HepG2 (cell line): ENCODE measurements at regions not wholly inside any gene's neighbourhood (a gene's known extent, or its start where the extent isn't known, plus 50 kb on each side); places are given as distances from the start of the nearest gene placed in this dataset.

Source experiments
- ATAC-seq: fragments of 200-7000 bp; cut with Tn5 transposase; 3 replicates; pipeline ENCODE4 v1.9.1; 2020; ENCODE audit warnings: mild to moderate bottlenecking, moderate library complexity
- BruUV-seq: library from RNA; stranded (reverse); fragments of 400-500 nt; replicated peaks from 2 replicates; lab custom pipeline; 2021; lab: Mats Ljungman, UMichigan
- CTCF ChIA-PET: fragments of 300-600 bp; formaldehyde crosslinking; extraction: SDS; loops from one replicate; lab custom pipeline; 2021; ENCODE audit warnings: low total read pairs, inconsistent platforms, low intra/inter-chr PET ratio; lab: Yijun Ruan, JAX
- POLR2A ChIA-PET: fragments of 350-600 bp; sonication (Branson Sonifier 250); formaldehyde crosslinking; loops from one replicate; lab custom pipeline; 2020; ENCODE audit warnings: antibody characterized with exemption, inconsistent platforms; lab: Yijun Ruan, JAX
- DNase-seq: peaks from one replicate; pipeline ENCODE4 v3.0.0-alpha.2; 2015; ENCODE audit warnings: low spot score
- FAIRE-seq: peaks from 3 replicates; lab custom pipeline; 2011; peaks lifted over from hg19 to GRCh38; lab: Jason Lieb, UNC
- H2AFZ ChIP-seq: one replicate; pipeline ENCODE4 v1.6.1; 2011; ENCODE audit warnings: low read length, inconsistent platforms
- H3K27ac ChIP-seq: fragments of 300-600 bp; 3 replicates; pipeline ENCODE4 v1.8.0; 2011; ENCODE audit warnings: mixed run types, mild to moderate bottlenecking, mixed read lengths, low read length, inconsistent platforms; ENCODE audit not compliant: insufficient read depth; ENCODE audit errors: extremely low read length
- H3K27me3 ChIP-seq, 2 experiments: fragments of 200-600 bp in 1 of 2; 2 replicates in 1 of 2; 3 replicates in 1 of 2; pipeline versions ENCODE4 v1.6.0 to v1.8.0; 2011; ENCODE audit warnings: low read length in 2 of 2, mild to moderate bottlenecking in 2 of 2, moderate library complexity in 2 of 2, inconsistent platforms in 1 of 2; ENCODE audit not compliant: insufficient read depth in 2 of 2, control insufficient read depth in 1 of 2
- H3K36me3 ChIP-seq, 2 experiments: fragments of 200-600 bp in 1 of 2; replicated peaks in 1 of 2; 2 replicates in 1 of 2; 3 replicates in 1 of 2; pipeline versions ENCODE4 v1.5.1 to v1.8.0; 2011; ENCODE audit warnings: low read length in 2 of 2, inconsistent platforms in 1 of 2; ENCODE audit not compliant: insufficient read depth in 2 of 2, control insufficient read depth in 1 of 2
- H3K4me1 ChIP-seq: 2 replicates; pipeline ENCODE4 v1.5.1; 2012; ENCODE audit warnings: low read length, inconsistent platforms; ENCODE audit not compliant: insufficient read depth
- H3K4me2 ChIP-seq: 2 replicates; pipeline ENCODE4 v1.6.0; 2011; ENCODE audit warnings: low read depth, low read length, inconsistent platforms
- H3K4me3 ChIP-seq, 3 experiments: fragments of 200-600 bp in 1 of 3; sonication (generic), shearing (Covaris generic) in 1 of 3; replicated peaks in 1 of 3; 2 replicates each; pipeline ENCODE4 v1.5.1; 2011 to 2016; ENCODE audit warnings: low read length in 3 of 3, inconsistent platforms in 2 of 3, low read depth in 2 of 3, mild to moderate bottlenecking in 2 of 3, control low read depth in 1 of 3, mixed read lengths in 1 of 3; ENCODE audit not compliant: insufficient read depth in 1 of 3
- H3K79me2 ChIP-seq: one replicate; pipeline ENCODE4 v1.6.1; 2011; ENCODE audit warnings: low read length, inconsistent platforms; ENCODE audit not compliant: insufficient read depth
- H3K9ac ChIP-seq: 2 replicates; pipeline ENCODE4 v1.6.0; 2011; ENCODE audit warnings: mild to moderate bottlenecking, low read depth, low read length, inconsistent platforms; ENCODE audit not compliant: insufficient read depth
- H3K9me3 ChIP-seq: 2 replicates; pipeline ENCODE4 v1.5.1; 2012; ENCODE audit warnings: mild to moderate bottlenecking, low read length
- H4K20me1 ChIP-seq: 2 replicates; pipeline ENCODE4 v1.6.0; 2011; ENCODE audit warnings: inconsistent platforms, mild to moderate bottlenecking, low read length, moderate library complexity; ENCODE audit not compliant: insufficient read depth
- CENPT ChIP-seq: sonication (generic); formaldehyde crosslinking; IDR thresholded peaks from 2 replicates; pipeline ENCODE4 v1.8.0; 2022; ENCODE audit warnings: low read depth, mild to moderate bottlenecking, moderate library complexity, missing genetic modification reagents
- GPBP1L1 ChIP-seq: sonication (generic); formaldehyde crosslinking; IDR thresholded peaks from 2 replicates; pipeline ENCODE4 v1.5.0; 2020; ENCODE audit warnings: mild to moderate bottlenecking, missing genetic modification reagents
- GPN1 ChIP-seq: sonication (generic); formaldehyde crosslinking; IDR thresholded peaks from 2 replicates; pipeline ENCODE4 v1.5.1; 2020; ENCODE audit warnings: missing genetic modification reagents, borderline replicate concordance
- HNF1B ChIP-seq: sonication (generic); formaldehyde crosslinking; IDR thresholded peaks from 2 replicates; pipeline ENCODE4 v1.5.1; 2020; ENCODE audit warnings: mild to moderate bottlenecking, moderate library complexity, missing genetic modification reagents
- NFE2L2 ChIP-seq: fragments of 150-350 bp; IDR thresholded peaks from 2 replicates; pipeline ENCODE4 v1.6.1; 2014; ENCODE audit warnings: low read length
- PHF5A ChIP-seq: IDR thresholded peaks from one replicate; pipeline ENCODE4 v1.6.1; 2018; ENCODE audit warnings: low read depth, missing genetic modification reagents; ENCODE audit not compliant: unreplicated experiment
- SP1 ChIP-seq, 2 experiments: fragments of 450-650 bp in 1 of 2; sonication (generic) in 1 of 2; formaldehyde crosslinking in 1 of 2; IDR thresholded peaks; 2 replicates each; pipeline versions ENCODE4 v1.4.0 to v1.6.1; 2016 to 2020; ENCODE audit warnings: missing genetic modification reagents in 1 of 2
- ZNF644 ChIP-seq: IDR thresholded peaks from 2 replicates; pipeline ENCODE4 v1.6.1; 2016; ENCODE audit warnings: low read depth
- ZNF670 ChIP-seq: sonication (generic); formaldehyde crosslinking; IDR thresholded peaks from 2 replicates; pipeline ENCODE4 v1.8.0; 2022; ENCODE audit warnings: mild to moderate bottlenecking, missing genetic modification reagents, borderline replicate concordance
- ZNF891 ChIP-seq: sonication (generic); formaldehyde crosslinking; IDR thresholded peaks from 2 replicates; pipeline ENCODE4 v1.5.0; 2020; ENCODE audit warnings: mild to moderate bottlenecking, missing genetic modification reagents
- ZSCAN9 ChIP-seq: IDR thresholded peaks from 2 replicates; pipeline ENCODE4 v1.6.1; 2016; ENCODE audit warnings: borderline replicate concordance
- WGBS: methylation state at CpG from one replicate; pipeline ENCODE4 v1.1.6; 2017; ENCODE audit warnings: low lambda C conversion rate; 5-methylcytosine and 5-hydroxymethylcytosine counted together
- in situ Hi-C: cut with HindIII; loops from 2 replicates; pipeline ENCODE4 v1.10.0; 2017; ENCODE audit warnings: low pct_unique_long_range_greater_than_20kb; ENCODE audit not compliant: extremely low pct_ligation_motif_present
- intact Hi-C: fragments of 100-400 bp; cut with micrococcal nuclease; formaldehyde crosslinking; loops from one replicate; pipeline ENCODE4 v1.10.0; 2022; ENCODE audit not compliant: unreplicated experiment
- TF ChIP-seq, protein P1 (sequence below): sonication (generic); formaldehyde crosslinking; IDR thresholded peaks from 2 replicates; pipeline ENCODE4 v1.4.0; 2020; ENCODE audit warnings: low read depth, missing genetic modification reagents
- TF ChIP-seq, protein P2 (sequence below): sonication (generic); formaldehyde crosslinking; IDR thresholded peaks from 2 replicates; pipeline ENCODE4 v1.4.0; 2020; ENCODE audit warnings: mild to moderate bottlenecking, missing genetic modification reagents, borderline replicate concordance

- DNase-seq (no peak), ATAC-seq (no peak), FAIRE-seq (no peak)
- Histone ChIP-seq H3K9me3 (peaks cover 70% of the 10 kb centered on the region), H3K27ac (no peak overlapping the region), H2AFZ (no peak overlapping the region), H3K4me2 (no peak overlapping the region), H3K79me2 (no peaks in the 10 kb centered on the region), H3K27me3 (no peaks in the 10 kb centered on the region), H3K9ac (no peak overlapping the region), H3K4me1 (no peaks in the 10 kb centered on the region), H4K20me1 (no peaks in the 10 kb centered on the region), H3K4me3 (no peak overlapping the region), H3K36me3 (no peaks in the 10 kb centered on the region)
- in situ Hi-C loops: no loop called here
- WGBS: 38% methylated on average over 5 of the region's 5 CpGs
- intact Hi-C loops: no loop called here
- CTCF ChIA-PET: no interaction called here
- no peak for TF ChIP-seq SP1 (IDR thresholded peaks at IDR 0.05)
- TF ChIP-seq SP1 (CRISPR knock-in tag; IDR thresholded peaks at IDR 0.05): no peak
- TF ChIP-seq, protein P1, sequence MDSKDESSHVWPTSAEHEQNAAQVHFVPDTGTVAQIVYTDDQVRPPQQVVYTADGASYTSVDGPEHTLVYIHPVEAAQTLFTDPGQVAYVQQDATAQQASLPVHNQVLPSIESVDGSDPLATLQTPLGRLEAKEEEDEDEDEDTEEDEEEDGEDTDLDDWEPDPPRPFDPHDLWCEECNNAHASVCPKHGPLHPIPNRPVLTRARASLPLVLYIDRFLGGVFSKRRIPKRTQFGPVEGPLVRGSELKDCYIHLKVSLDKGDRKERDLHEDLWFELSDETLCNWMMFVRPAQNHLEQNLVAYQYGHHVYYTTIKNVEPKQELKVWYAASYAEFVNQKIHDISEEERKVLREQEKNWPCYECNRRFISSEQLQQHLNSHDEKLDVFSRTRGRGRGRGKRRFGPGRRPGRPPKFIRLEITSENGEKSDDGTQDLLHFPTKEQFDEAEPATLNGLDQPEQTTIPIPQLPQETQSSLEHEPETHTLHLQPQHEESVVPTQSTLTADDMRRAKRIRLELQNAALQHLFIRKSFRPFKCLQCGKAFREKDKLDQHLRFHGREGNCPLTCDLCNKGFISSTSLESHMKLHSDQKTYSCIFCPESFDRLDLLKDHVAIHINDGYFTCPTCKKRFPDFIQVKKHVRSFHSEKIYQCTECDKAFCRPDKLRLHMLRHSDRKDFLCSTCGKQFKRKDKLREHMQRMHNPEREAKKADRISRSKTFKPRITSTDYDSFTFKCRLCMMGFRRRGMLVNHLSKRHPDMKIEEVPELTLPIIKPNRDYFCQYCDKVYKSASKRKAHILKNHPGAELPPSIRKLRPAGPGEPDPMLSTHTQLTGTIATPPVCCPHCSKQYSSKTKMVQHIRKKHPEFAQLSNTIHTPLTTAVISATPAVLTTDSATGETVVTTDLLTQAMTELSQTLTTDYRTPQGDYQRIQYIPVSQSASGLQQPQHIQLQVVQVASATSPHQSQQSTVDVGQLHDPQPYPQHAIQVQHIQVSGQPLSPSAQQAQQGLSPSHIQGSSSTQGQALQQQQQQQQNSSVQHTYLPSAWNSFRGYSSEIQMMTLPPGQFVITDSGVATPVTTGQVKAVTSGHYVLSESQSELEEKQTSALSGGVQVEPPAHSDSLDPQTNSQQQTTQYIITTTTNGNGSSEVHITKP (CRISPR knock-in tag): no peak
- no peak for TF ChIP-seq NFE2L2
- TF ChIP-seq ZNF891 (CRISPR knock-in tag): no peak
- no peak for TF ChIP-seq PHF5A (CRISPR knock-in tag)
- no peak for TF ChIP-seq GPBP1L1 (CRISPR knock-in tag)
- no peak for TF ChIP-seq CENPT
- no peak for TF ChIP-seq ZSCAN9 (CRISPR knock-in tag)
- TF ChIP-seq ZNF670 (CRISPR knock-in tag): no peak
- TF ChIP-seq ZNF644: no peak
- TF ChIP-seq GPN1 (CRISPR knock-in tag): no peak
- TF ChIP-seq, protein P2, sequence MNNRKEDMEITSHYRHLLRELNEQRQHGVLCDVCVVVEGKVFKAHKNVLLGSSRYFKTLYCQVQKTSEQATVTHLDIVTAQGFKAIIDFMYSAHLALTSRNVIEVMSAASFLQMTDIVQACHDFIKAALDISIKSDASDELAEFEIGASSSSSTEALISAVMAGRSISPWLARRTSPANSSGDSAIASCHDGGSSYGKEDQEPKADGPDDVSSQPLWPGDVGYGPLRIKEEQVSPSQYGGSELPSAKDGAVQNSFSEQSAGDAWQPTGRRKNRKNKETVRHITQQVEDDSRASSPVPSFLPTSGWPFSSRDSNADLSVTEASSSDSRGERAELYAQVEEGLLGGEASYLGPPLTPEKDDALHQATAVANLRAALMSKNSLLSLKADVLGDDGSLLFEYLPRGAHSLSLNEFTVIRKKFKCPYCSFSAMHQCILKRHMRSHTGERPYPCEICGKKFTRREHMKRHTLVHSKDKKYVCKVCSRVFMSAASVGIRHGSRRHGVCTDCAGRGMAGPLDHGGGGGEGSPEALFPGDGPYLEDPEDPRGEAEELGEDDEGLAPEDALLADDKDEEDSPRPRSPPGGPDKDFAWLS (CRISPR knock-in tag): no peak
- TF ChIP-seq HNF1B (CRISPR knock-in tag): no peak
- POLR2A ChIA-PET: no interaction called here
- BruUV-seq: no TSS peak
Measured at GRCh38 chr5:13536933-13537332, 407.6 kb downstream of the DNAH5 start.
